Ovary (tissue), 7 donors: ENCODE measurements at regions not wholly inside any gene's neighbourhood (a gene's known extent, or its start where the extent isn't known, plus 50 kb on each side); places are given as distances from the start of the nearest gene placed in this dataset.
"Not testable (repeated sequence)": the region's sequence is repeated elsewhere in the genome, so short reads cannot be mapped to it uniquely, and the experiment has no call there.

Experiments used
- DNase-seq, 5 donors: peaks; one replicate each; pipeline ENCODE4 v3.0.0-alpha.2; 2019 to 2020
- H3K27ac ChIP-seq, 2 donors: fragments of 200-600 bp; one replicate each; pipeline versions ENCODE4 v1.5.1 to v1.8.0; 2019 to 2022
- H3K27me3 ChIP-seq: fragments of 200-600 bp; one replicate; pipeline ENCODE4 v1.8.0; 2022
- H3K36me3 ChIP-seq: fragments of 200-600 bp; sonication (generic); one replicate; pipeline ENCODE4 v1.5.1; 2019
- H3K4me1 ChIP-seq: one replicate; pipeline ENCODE4 v1.8.1; 2013; ENCODE audit warnings: mild to moderate bottlenecking, moderate library complexity; ENCODE audit not compliant: insufficient read depth
- H3K4me3 ChIP-seq: fragments of 200-600 bp; sonication (generic); one replicate; pipeline ENCODE4 v1.5.1; 2017
- H3K9me3 ChIP-seq, 2 donors: fragments of 200-600 bp in 1 of 2; sonication (generic) in 1 of 2; one replicate each; pipeline versions ENCODE4 v1.5.1 to v1.8.1; 2013 to 2019; ENCODE audit warnings: mild to moderate bottlenecking in 1 of 2, moderate library complexity in 1 of 2
- CTCF ChIP-seq, 3 donors: fragments of 450-650 bp in 2 of 3; fragments of 200-600 bp in 1 of 3; IDR thresholded peaks; one replicate each; pipeline versions ENCODE4 v1.5.1 to v1.8.0; 2016 to 2022; ENCODE audit warnings: antibody characterized with exemption in 3 of 3, mild to moderate bottlenecking in 1 of 3
- EP300 ChIP-seq: sonication (generic); formaldehyde crosslinking; IDR thresholded peaks from one replicate; pipeline ENCODE4 v1.6.1; 2017; ENCODE audit warnings: antibody characterized with exemption
- POLR2A ChIP-seq: fragments of 450-650 bp; IDR thresholded peaks from one replicate; pipeline ENCODE4 v1.6.1; 2017; ENCODE audit warnings: antibody characterized with exemption, mild to moderate bottlenecking, moderate library complexity
- WGBS, 3 donors: extraction: QIAGEN DNeasy Blood & Tissue Kit in 1 of 3; methylation state at CpG; one replicate each; pipeline versions ENCODE4 v1.1.5 to v1.1.7; 2013 to 2017; 5-methylcytosine and 5-hydroxymethylcytosine counted together
- intact Hi-C, 4 donors: fragments of 100-400 bp; cut with DNase I; formaldehyde crosslinking; loops; one replicate each; pipeline versions ENCODE4 v1.11.0 to v1.15.1; 2022 to 2023
- donor health status: DM: no; HTN: no; CAD: no; lungs with moderate emphysema.
- donor health status: DM: no; HTN: no; CAD: no.
- donor health status: Bipolar disorder and iron deficiency.
- donor health status: DM: no; HTN: no; CAD: no.
- donor health status: DM: yes; HTN: yes; CAD: no.

GRCh38 chr3:159751752-159752151, 236.9 kb upstream of the IL12A start:
- Histone ChIP-seq H3K4me3 (no peak overlapping the region), H3K9me3 (no peaks in the 10 kb centered on the region), H3K4me1 (no peaks in the 10 kb centered on the region), H3K27ac (no peak overlapping the region), H3K36me3 (no peaks in the 10 kb centered on the region), H3K27me3 (no peaks in the 10 kb centered on the region)
- no peak for TF ChIP-seq EP300
- no peak for TF ChIP-seq CTCF (IDR thresholded peaks at IDR 0.05)
- TF ChIP-seq POLR2A, result no peak
- no peak for DNase-seq
- intact Hi-C loops, result no loop called here
- WGBS, 3 donors, result 89 to 90% (median 90%) methylated on average over 5 of the region's 5 CpGs

- intact Hi-C loops, H3K27ac ChIP-seq, H3K9me3 ChIP-seq, H3K4me3 ChIP-seq, H3K4me1 ChIP-seq, H3K27me3 ChIP-seq, DNase-seq, H3K36me3 ChIP-seq: not testable (repeated sequence)
- WGBS, 3 donors, result 73 to 88% (median 81%) methylated on average over 5 of the region's 5 CpGs
Measured at GRCh38 chr3:159756279-159757207, 232.1 kb upstream of the IL12A start.

GRCh38 chr3:159757341-159758060, 231.1 kb upstream of the IL12A start:
- TF ChIP-seq POLR2A (no peak), CTCF (IDR thresholded peaks at IDR 0.05) (no peak), EP300 (no peak)
- intact Hi-C loops, result no loop called here
- WGBS, 3 donors, result 77 to 88% (median 81%) methylated on average over 5 of the region's 5 CpGs
- no peaks in the 10 kb centered on the region for H3K4me1 ChIP-seq
- no peaks in the 10 kb centered on the region for H3K36me3 ChIP-seq
- H3K9me3 ChIP-seq, result no peaks in the 10 kb centered on the region
- no peak for DNase-seq
- no peak overlapping the region for H3K27ac ChIP-seq
- no peak overlapping the region for H3K4me3 ChIP-seq
- no peaks in the 10 kb centered on the region for H3K27me3 ChIP-seq

- H3K4me3 ChIP-seq, result no peak overlapping the region
- intact Hi-C loops, result loop anchor here in 1 of 4 donors (5.0 kb wide), 1 partner anchor 37 kb away; no protein-coding TSS in a partner anchor
- peaks cover 3% of the 10 kb centered on the region for H3K4me1 ChIP-seq
- TF ChIP-seq POLR2A (no peak), CTCF (IDR thresholded peaks at IDR 0.05) (no peak), EP300 (no peak)
- no peaks in the 10 kb centered on the region for H3K36me3 ChIP-seq
- DNase-seq, result no peak
- H3K9me3 ChIP-seq, result no peaks in the 10 kb centered on the region
- no peaks in the 10 kb centered on the region for H3K27me3 ChIP-seq
- no peak overlapping the region for H3K27ac ChIP-seq
Measured at GRCh38 chr3:159760046-159760445, 228.6 kb upstream of the IL12A start.

GRCh38 chr3:159761369-159761768, 227.3 kb upstream of the IL12A start:
- Histone ChIP-seq H3K27me3 (no peaks in the 10 kb centered on the region), H3K4me1 (peaks cover 3% of the 10 kb centered on the region), H3K9me3 (no peaks in the 10 kb centered on the region), H3K27ac (no peak overlapping the region), H3K36me3 (no peaks in the 10 kb centered on the region), H3K4me3 (no peak overlapping the region)
- intact Hi-C loops, result loop anchor here in 1 of 4 donors (5.0 kb wide), 1 partner anchor 36 kb away; no protein-coding TSS in a partner anchor
- DNase-seq, result peak in 4 of 5 donors; percentile 20 to 43 (median 28)
- WGBS, 3 donors, result 36 to 45% (median 38%) methylated on average over 1 of the region's 1 CpG
- TF ChIP-seq EP300 (no peak), CTCF (IDR thresholded peaks at IDR 0.05) (no peak), POLR2A (no peak)
